Testis (tissue), 2 donors: ENCODE measurements at regions not wholly inside any gene's neighbourhood (a gene's known extent, or its start where the extent isn't known, plus 50 kb on each side); places are given as distances from the start of the nearest gene placed in this dataset.
"Not testable (repeated sequence)": the region's sequence is repeated elsewhere in the genome, so short reads cannot be mapped to it uniquely, and the experiment has no call there.

Experiments
- CTCF ChIP-seq, 3 experiments: fragments of 450-650 bp in 2 of 3; fragments of 200-600 bp in 1 of 3; sonication (generic) in 1 of 3; IDR thresholded peaks; one replicate each; pipeline ENCODE4 v1.5.1; 2016 to 2019; ENCODE audit warnings: antibody characterized with exemption in 3 of 3, mild to moderate bottlenecking in 2 of 3, moderate library complexity in 1 of 3
- POLR2A ChIP-seq: fragments of 450-650 bp; IDR thresholded peaks from one replicate; pipeline ENCODE4 v1.6.1; 2017; ENCODE audit warnings: antibody characterized with exemption, mild to moderate bottlenecking, moderate library complexity

DNA sequence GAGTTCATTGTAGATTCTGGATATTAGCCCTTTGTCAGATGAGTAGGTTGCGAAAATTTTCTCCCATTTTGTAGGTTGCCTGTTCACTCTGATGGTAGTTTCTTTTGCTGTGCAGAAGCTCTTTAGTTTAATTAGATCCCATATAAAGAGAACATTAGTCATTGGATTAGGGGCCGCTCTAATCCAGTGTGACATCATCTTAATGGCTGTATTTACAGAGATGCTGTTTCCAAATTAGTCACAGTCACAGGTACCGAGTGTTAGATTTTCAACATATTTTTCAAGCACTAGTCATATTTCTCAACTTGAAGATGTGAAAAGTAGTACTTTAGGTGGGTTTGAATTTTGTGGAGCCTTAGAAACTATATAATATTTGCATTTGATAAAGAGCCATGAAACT, 319.4 kb upstream of the CNTN6 start:
- not testable (repeated sequence) for TF ChIP-seq POLR2A; CTCF (IDR thresholded peaks at IDR 0.05)
